Keratinocyte (primary cell): ENCODE measurements at regions not wholly inside any gene's neighbourhood (a gene's known extent, or its start where the extent isn't known, plus 50 kb on each side); places are given as distances from the start of the nearest gene placed in this dataset.

Source experiments
- DNase-seq: peaks from one replicate; pipeline ENCODE4 v3.0.0-alpha.2; 2011; ENCODE audit warnings: low read depth, missing footprints, low spot score
- FAIRE-seq: peaks from 2 replicates; lab custom pipeline; 2011; peaks lifted over from hg19 to GRCh38; lab: Jason Lieb, UNC
- H2AFZ ChIP-seq: 2 replicates; pipeline ENCODE4 v1.6.0; 2012; ENCODE audit warnings: low read length, control low read depth, inconsistent platforms; ENCODE audit not compliant: control insufficient read depth
- H3K27ac ChIP-seq: 2 replicates; pipeline ENCODE4 v1.5.1; 2011; ENCODE audit warnings: low read length; ENCODE audit not compliant: control insufficient read depth, insufficient read depth
- H3K27me3 ChIP-seq: 3 replicates; pipeline ENCODE4 v1.6.0; 2011; ENCODE audit warnings: low read length; ENCODE audit not compliant: control insufficient read depth, insufficient read depth; ENCODE audit errors: extremely low read depth
- H3K36me3 ChIP-seq, 2 experiments: 2 replicates in 1 of 2; 3 replicates in 1 of 2; pipeline ENCODE4 v1.5.1; 2011; ENCODE audit warnings: low read length in 2 of 2, mild to moderate bottlenecking in 1 of 2; ENCODE audit not compliant: control insufficient read depth in 2 of 2, insufficient read depth in 2 of 2; ENCODE audit errors: extremely low read depth in 1 of 2
- H3K4me1 ChIP-seq: 3 replicates; pipeline ENCODE4 v1.5.1; 2011; ENCODE audit warnings: low read length; ENCODE audit not compliant: control insufficient read depth, insufficient read depth; ENCODE audit errors: extremely low read depth
- H3K4me2 ChIP-seq: 3 replicates; pipeline ENCODE4 v1.6.0; 2011; ENCODE audit warnings: low read depth, low read length; ENCODE audit not compliant: control insufficient read depth, insufficient read depth; ENCODE audit errors: extremely low read depth
- H3K4me3 ChIP-seq, 3 experiments: fragments of 200-600 bp in 1 of 3; sonication (generic) in 1 of 3; 2 replicates in 2 of 3; 3 replicates in 1 of 3; pipeline ENCODE4 v1.5.1; 2011 to 2016; ENCODE audit warnings: low read length in 3 of 3, mild to moderate bottlenecking in 3 of 3, control low read depth in 2 of 3, inconsistent platforms in 1 of 3, low read depth in 1 of 3, mixed read lengths in 1 of 3, mixed run types in 1 of 3, moderate library complexity in 1 of 3; ENCODE audit not compliant: control insufficient read depth in 2 of 3, insufficient read depth in 2 of 3; ENCODE audit errors: extremely low read depth in 1 of 3
- H3K79me2 ChIP-seq: 2 replicates; pipeline ENCODE4 v1.6.0; 2012; ENCODE audit warnings: low read length; ENCODE audit not compliant: control insufficient read depth, insufficient read depth
- H3K9ac ChIP-seq: 3 replicates; pipeline ENCODE4 v1.6.0; 2011; ENCODE audit warnings: low read length; ENCODE audit not compliant: control insufficient read depth, insufficient read depth; ENCODE audit errors: extremely low read depth
- H3K9me1 ChIP-seq: 3 replicates; pipeline ENCODE4 v1.6.0; 2011; ENCODE audit warnings: low read length; ENCODE audit not compliant: control insufficient read depth, insufficient read depth; ENCODE audit errors: extremely low read depth
- H3K9me3 ChIP-seq: 2 replicates; pipeline ENCODE4 v1.5.1; 2012; ENCODE audit warnings: low read depth, low read length; ENCODE audit not compliant: control insufficient read depth
- H4K20me1 ChIP-seq: 3 replicates; pipeline ENCODE4 v1.6.0; 2011; ENCODE audit warnings: low read length; ENCODE audit not compliant: control insufficient read depth, insufficient read depth; ENCODE audit errors: extremely low read depth
- CTCF ChIP-seq, 3 experiments: IDR thresholded peaks in 1 of 3; conservative IDR thresholded peaks in 1 of 3; optimal IDR thresholded peaks in 1 of 3; 2 replicates in 2 of 3; 3 replicates in 1 of 3; pipeline versions ENCODE3 to v1.5.1; 2011; ENCODE audit warnings: low read length in 3 of 3, mild to moderate bottlenecking in 3 of 3, moderate library complexity in 2 of 3, control low read depth in 1 of 3, inconsistent platforms in 1 of 3; ENCODE audit not compliant: insufficient read depth in 2 of 3; ENCODE audit errors: extremely low read depth in 1 of 3
- EZH2 ChIP-seq: IDR thresholded peaks from one replicate; pipeline ENCODE4 v1.6.1; 2012; ENCODE audit warnings: inconsistent platforms, mild to moderate bottlenecking, low read length, moderate library complexity
- dilution Hi-C: fragments of 300-500 bp; cut with MboI; formaldehyde crosslinking; loops from one replicate; pipeline ENCODE4 v1.7.0; 2020; ENCODE audit warnings: low sequenced_read_pairs; ENCODE audit not compliant: extremely low pct_ligation_motif_present

DNA sequence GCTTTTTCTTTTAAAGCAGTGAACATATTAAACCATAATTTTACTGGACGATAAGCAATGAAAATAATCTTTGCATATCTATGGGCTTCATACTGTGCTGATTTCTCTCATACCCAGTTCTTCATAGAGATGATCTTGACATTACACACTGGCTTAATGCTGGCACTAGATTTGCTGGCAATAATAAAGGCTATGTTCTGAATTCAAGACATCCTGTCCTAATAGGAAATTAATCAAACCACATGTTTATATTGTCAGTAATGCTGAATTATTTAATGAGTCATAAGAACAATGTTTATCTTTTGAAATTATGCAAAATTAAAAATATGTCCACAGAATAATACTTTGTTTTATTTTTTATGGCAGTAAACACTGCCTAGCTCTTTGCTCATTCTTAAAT lies 643.2 kb downstream of the OTOL1 start:
- H3K4me2 ChIP-seq: no peak overlapping the region

GRCh38 chr3:162141272-162141791 lies 644.7 kb downstream of the OTOL1 start:
- H3K27ac ChIP-seq: no peak overlapping the region
- H4K20me1 ChIP-seq: no peaks in the 10 kb centered on the region
- H2AFZ ChIP-seq: no peak overlapping the region
- no peaks in the 10 kb centered on the region for H3K9me3 ChIP-seq
- H3K4me1 ChIP-seq: no peaks in the 10 kb centered on the region
- H3K4me3 ChIP-seq: no peak overlapping the region
- FAIRE-seq: no peak
- H3K4me2 ChIP-seq: no peak overlapping the region
- no peak for DNase-seq
- dilution Hi-C loops: no loop called here
- H3K27me3 ChIP-seq: no peaks in the 10 kb centered on the region
- H3K79me2 ChIP-seq: no peaks in the 10 kb centered on the region
- no peaks in the 10 kb centered on the region for H3K36me3 ChIP-seq
- no peaks in the 10 kb centered on the region for H3K9me1 ChIP-seq
- no peak overlapping the region for H3K9ac ChIP-seq
- TF ChIP-seq CTCF (optimal IDR thresholded peaks at IDR 0.05 in 1 of 3, IDR thresholded peaks at IDR 0.05 in 1 of 3, conservative IDR thresholded peaks at IDR 0.05 in 1 of 3; ENCODE audit: extremely low read depth in 1 of 3, insufficient read depth in 2 of 3, low read length in 3 of 3): no peak
- TF ChIP-seq EZH2: no peak

More for the DNA sequence above, 643.2 kb downstream of the OTOL1 start:
- Histone ChIP-seq H3K4me1 (no peaks in the 10 kb centered on the region), H3K9me3 (no peaks in the 10 kb centered on the region), H3K9ac (no peak overlapping the region), H3K79me2 (no peaks in the 10 kb centered on the region), H3K36me3 (no peaks in the 10 kb centered on the region), H3K9me1 (no peaks in the 10 kb centered on the region), H4K20me1 (no peaks in the 10 kb centered on the region), H3K27ac (no peak overlapping the region), H3K4me3 (no peak overlapping the region), H3K27me3 (no peaks in the 10 kb centered on the region), H2AFZ (no peak overlapping the region)
- FAIRE-seq: no peak
- DNase-seq: no peak
- dilution Hi-C loops: no loop called here
- TF ChIP-seq EZH2 (no peak), CTCF (optimal IDR thresholded peaks at IDR 0.05 in 1 of 3, IDR thresholded peaks at IDR 0.05 in 1 of 3, conservative IDR thresholded peaks at IDR 0.05 in 1 of 3; ENCODE audit: extremely low read depth in 1 of 3, insufficient read depth in 2 of 3, low read length in 3 of 3) (no peak)
